HepG2 (cell line): ENCODE measurements at regions not wholly inside any gene's neighbourhood (a gene's known extent, or its start where the extent isn't known, plus 50 kb on each side); places are given as distances from the start of the nearest gene placed in this dataset.

Source experiments
- EED ChIP-seq: sonication (generic); formaldehyde crosslinking; IDR thresholded peaks from 2 replicates; pipeline ENCODE4 v1.5.0; 2020; ENCODE audit warnings: mild to moderate bottlenecking, missing genetic modification reagents
- MBNL3 ChIP-seq: fragments of 250-450 bp; sonication (Bioruptor Pico); conservative IDR thresholded peaks from 2 replicates; pipeline ENCODE4 v1.8.0; 2022; ENCODE audit warnings: mild to moderate bottlenecking, inconsistent platforms
- NFAT5 ChIP-seq: sonication (generic); formaldehyde crosslinking; IDR thresholded peaks from 2 replicates; pipeline ENCODE4 v1.4.0; 2020; ENCODE audit warnings: missing genetic modification reagents
- NFATC3 ChIP-seq: sonication (generic); formaldehyde crosslinking; IDR thresholded peaks from 2 replicates; pipeline ENCODE4 v1.5.1; 2020; ENCODE audit warnings: mild to moderate bottlenecking, missing genetic modification reagents
- TAF15 ChIP-seq: fragments of 200-400 bp; formaldehyde crosslinking; IDR thresholded peaks from one replicate; pipeline ENCODE4 v1.6.1; 2018; ENCODE audit warnings: mild to moderate bottlenecking, low read depth, low read length; ENCODE audit not compliant: poor library complexity, severe bottlenecking
- ZNF331 ChIP-seq: sonication (generic); formaldehyde crosslinking; IDR thresholded peaks from 2 replicates; pipeline ENCODE4 v1.4.0; 2020; ENCODE audit warnings: missing genetic modification reagents
- ZNF446 ChIP-seq: sonication (generic); formaldehyde crosslinking; IDR thresholded peaks from 2 replicates; pipeline ENCODE4 v1.5.0; 2020; ENCODE audit warnings: mild to moderate bottlenecking, missing genetic modification reagents
- TF ChIP-seq, protein P1 (sequence below): sonication (generic); formaldehyde crosslinking; IDR thresholded peaks from 2 replicates; pipeline ENCODE4 v1.5.1; 2020; ENCODE audit warnings: missing genetic modification reagents, mild to moderate bottlenecking, borderline replicate concordance
- TF ChIP-seq, protein P2 (sequence below): sonication (generic); formaldehyde crosslinking; IDR thresholded peaks from 2 replicates; pipeline ENCODE4 v1.5.0; 2020; ENCODE audit warnings: mild to moderate bottlenecking, missing genetic modification reagents
- TF ChIP-seq, protein P3 (sequence below): sonication (generic); formaldehyde crosslinking; IDR thresholded peaks from 2 replicates; pipeline ENCODE4 v1.4.0; 2020; ENCODE audit warnings: missing genetic modification reagents, borderline replicate concordance

DNA sequence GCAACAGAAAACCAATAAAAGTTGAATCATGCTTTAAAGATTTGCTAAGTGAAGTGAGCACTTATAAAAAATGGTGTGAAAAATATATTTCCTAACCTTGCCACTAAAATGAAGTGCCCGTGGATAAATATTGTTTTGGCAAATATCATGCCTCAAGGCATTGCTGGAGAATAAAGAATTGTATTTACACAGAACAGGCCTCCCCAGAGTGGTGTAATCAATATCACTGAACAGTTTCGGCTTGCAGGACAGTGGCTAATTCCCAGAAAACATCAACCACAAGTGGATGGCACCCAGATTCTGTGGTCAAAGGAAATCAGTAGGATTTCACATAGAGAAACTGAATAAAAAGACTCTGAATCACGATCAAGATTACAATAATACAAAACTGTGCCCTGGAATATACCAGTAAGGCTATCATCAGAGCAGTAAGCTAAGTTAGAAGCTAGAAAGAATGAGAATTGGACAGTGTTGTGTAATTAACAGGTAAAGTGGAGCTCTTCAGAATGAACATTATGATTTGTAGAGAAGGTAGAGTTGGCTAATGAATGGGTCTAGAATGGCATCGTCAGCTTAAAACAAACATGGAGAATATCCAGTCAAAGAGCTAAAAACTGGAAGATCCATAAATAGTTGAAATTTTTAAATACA lies 1026.9 kb upstream of the ADGRB3 start (continued):
- TF ChIP-seq NFAT5 (CRISPR knock-in tag) (no peak), ZNF446 (no peak), ZNF331 (CRISPR knock-in tag) (no peak), TAF15 (no peak), MBNL3 (CRISPR knock-in tag) (no peak), NFATC3 (CRISPR knock-in tag) (no peak), EED (CRISPR knock-in tag) (no peak)
- TF ChIP-seq, protein P1, sequence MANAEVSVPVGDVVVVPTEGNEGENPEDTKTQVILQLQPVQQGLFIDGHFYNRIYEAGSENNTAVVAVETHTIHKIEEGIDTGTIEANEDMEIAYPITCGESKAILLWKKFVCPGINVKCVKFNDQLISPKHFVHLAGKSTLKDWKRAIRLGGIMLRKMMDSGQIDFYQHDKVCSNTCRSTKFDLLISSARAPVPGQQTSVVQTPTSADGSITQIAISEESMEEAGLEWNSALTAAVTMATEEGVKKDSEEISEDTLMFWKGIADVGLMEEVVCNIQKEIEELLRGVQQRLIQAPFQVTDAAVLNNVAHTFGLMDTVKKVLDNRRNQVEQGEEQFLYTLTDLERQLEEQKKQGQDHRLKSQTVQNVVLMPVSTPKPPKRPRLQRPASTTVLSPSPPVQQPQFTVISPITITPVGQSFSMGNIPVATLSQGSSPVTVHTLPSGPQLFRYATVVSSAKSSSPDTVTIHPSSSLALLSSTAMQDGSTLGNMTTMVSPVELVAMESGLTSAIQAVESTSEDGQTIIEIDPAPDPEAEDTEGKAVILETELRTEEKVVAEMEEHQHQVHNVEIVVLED = no peak
- TF ChIP-seq, protein P2, sequence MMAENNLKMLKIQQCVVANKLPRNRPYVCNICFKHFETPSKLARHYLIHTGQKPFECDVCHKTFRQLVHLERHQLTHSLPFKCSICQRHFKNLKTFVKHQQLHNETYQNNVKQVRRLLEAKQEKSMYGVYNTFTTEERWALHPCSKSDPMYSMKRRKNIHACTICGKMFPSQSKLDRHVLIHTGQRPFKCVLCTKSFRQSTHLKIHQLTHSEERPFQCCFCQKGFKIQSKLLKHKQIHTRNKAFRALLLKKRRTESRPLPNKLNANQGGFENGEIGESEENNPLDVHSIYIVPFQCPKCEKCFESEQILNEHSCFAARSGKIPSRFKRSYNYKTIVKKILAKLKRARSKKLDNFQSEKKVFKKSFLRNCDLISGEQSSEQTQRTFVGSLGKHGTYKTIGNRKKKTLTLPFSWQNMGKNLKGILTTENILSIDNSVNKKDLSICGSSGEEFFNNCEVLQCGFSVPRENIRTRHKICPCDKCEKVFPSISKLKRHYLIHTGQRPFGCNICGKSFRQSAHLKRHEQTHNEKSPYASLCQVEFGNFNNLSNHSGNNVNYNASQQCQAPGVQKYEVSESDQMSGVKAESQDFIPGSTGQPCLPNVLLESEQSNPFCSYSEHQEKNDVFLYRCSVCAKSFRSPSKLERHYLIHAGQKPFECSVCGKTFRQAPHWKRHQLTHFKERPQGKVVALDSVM (CRISPR knock-in tag) = no peak
- TF ChIP-seq, protein P3, sequence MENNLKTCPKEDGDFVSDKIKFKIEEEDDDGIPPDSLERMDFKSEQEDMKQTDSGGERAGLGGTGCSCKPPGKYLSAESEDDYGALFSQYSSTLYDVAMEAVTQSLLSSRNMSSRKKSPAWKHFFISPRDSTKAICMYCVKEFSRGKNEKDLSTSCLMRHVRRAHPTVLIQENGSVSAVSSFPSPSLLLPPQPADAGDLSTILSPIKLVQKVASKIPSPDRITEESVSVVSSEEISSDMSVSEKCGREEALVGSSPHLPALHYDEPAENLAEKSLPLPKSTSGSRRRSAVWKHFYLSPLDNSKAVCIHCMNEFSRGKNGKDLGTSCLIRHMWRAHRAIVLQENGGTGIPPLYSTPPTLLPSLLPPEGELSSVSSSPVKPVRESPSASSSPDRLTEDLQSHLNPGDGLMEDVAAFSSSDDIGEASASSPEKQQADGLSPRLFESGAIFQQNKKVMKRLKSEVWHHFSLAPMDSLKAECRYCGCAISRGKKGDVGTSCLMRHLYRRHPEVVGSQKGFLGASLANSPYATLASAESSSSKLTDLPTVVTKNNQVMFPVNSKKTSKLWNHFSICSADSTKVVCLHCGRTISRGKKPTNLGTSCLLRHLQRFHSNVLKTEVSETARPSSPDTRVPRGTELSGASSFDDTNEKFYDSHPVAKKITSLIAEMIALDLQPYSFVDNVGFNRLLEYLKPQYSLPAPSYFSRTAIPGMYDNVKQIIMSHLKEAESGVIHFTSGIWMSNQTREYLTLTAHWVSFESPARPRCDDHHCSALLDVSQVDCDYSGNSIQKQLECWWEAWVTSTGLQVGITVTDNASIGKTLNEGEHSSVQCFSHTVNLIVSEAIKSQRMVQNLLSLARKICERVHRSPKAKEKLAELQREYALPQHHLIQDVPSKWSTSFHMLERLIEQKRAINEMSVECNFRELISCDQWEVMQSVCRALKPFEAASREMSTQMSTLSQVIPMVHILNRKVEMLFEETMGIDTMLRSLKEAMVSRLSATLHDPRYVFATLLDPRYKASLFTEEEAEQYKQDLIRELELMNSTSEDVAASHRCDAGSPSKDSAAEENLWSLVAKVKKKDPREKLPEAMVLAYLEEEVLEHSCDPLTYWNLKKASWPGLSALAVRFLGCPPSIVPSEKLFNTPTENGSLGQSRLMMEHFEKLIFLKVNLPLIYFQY = no peak
